B cell (primary cell): ENCODE measurements at regions not wholly inside any gene's neighbourhood (a gene's known extent, or its start where the extent isn't known, plus 50 kb on each side); places are given as distances from the start of the nearest gene placed in this dataset.

Experiments
- EZH2 ChIP-seq: IDR thresholded peaks from 2 replicates; pipeline ENCODE4 v1.6.1; 2012; ENCODE audit warnings: borderline replicate concordance, low read depth, mild to moderate bottlenecking, moderate library complexity, low read length; ENCODE audit not compliant: insufficient read depth, poor library complexity, severe bottlenecking
- TF ChIP-seq, protein P1 (sequence below): fragments of 200-600 bp; IDR thresholded peaks from one replicate; pipeline ENCODE4 v1.8.0; 2022; ENCODE audit warnings: antibody characterized with exemption, mild to moderate bottlenecking

DNA sequence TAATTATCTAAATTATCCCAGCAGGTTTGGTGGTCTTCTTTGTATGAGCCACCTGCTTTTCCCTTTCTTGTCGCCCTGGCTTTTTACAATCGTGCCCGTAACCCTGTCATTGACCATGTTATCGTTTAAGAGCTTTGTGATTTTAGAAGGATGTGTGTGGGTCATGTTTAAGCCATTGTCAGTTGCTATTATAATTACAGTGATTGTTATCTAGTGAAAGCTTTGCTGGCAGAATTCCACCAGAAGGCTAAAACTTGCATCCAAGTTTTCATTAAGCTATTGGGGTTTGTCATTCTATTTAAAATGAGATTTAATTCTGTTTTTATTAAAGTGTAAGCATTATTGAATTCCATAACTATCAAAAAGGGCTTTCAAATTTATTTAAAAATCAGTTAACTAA lies 354.2 kb upstream of the TMEM229A start:
- TF ChIP-seq, protein P1, sequence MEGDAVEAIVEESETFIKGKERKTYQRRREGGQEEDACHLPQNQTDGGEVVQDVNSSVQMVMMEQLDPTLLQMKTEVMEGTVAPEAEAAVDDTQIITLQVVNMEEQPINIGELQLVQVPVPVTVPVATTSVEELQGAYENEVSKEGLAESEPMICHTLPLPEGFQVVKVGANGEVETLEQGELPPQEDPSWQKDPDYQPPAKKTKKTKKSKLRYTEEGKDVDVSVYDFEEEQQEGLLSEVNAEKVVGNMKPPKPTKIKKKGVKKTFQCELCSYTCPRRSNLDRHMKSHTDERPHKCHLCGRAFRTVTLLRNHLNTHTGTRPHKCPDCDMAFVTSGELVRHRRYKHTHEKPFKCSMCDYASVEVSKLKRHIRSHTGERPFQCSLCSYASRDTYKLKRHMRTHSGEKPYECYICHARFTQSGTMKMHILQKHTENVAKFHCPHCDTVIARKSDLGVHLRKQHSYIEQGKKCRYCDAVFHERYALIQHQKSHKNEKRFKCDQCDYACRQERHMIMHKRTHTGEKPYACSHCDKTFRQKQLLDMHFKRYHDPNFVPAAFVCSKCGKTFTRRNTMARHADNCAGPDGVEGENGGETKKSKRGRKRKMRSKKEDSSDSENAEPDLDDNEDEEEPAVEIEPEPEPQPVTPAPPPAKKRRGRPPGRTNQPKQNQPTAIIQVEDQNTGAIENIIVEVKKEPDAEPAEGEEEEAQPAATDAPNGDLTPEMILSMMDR: no peak
- TF ChIP-seq EZH2: no peak
